ENCODE measurements at regions not wholly inside any gene's neighbourhood (a gene's known extent, or its start where the extent isn't known, plus 50 kb on each side); places are given as distances from the start of the nearest gene placed in this dataset.
"Not testable (repeated sequence)": the region's sequence is repeated elsewhere in the genome, so short reads cannot be mapped to it uniquely, and the experiment has no call there.

- no peaks in the 10 kb centered on the region for H3K79me2 ChIP-seq (ENCODE audit: control insufficient read depth, low read length)
- no peaks in the 10 kb centered on the region for H4K20me1 ChIP-seq (ENCODE audit: control insufficient read depth, insufficient read depth, low read depth, low read length)
- H3K27me3 ChIP-seq (ENCODE audit: control insufficient read depth, low read length), result no peaks in the 10 kb centered on the region
- H3K9me3 ChIP-seq (ENCODE audit: control insufficient read depth, insufficient read depth, low read length), result no peaks in the 10 kb centered on the region
- no peaks in the 10 kb centered on the region for H3K4me1 ChIP-seq (ENCODE audit: control insufficient read depth, low read length)
- H3K27ac ChIP-seq (ENCODE audit: low read depth, low read length), result no peak overlapping the region
- no peak overlapping the region for H3K4me3 ChIP-seq (ENCODE audit: low read length)
- H3F3A ChIP-seq (ENCODE audit: control insufficient read depth, insufficient read depth), result no peaks in the 10 kb centered on the region
- TF ChIP-seq CTCF (IDR thresholded peaks at IDR 0.05; ENCODE audit: low read depth, low read length, poor library complexity, severe bottlenecking) (no peak), EZH2phosphoT487 (IDR thresholded peaks at IDR 0.05; ENCODE audit: borderline replicate concordance, low read length) (no peak)
- no peaks in the 10 kb centered on the region for H3K36me3 ChIP-seq (ENCODE audit: control insufficient read depth, low read length)
- no peaks in the 10 kb centered on the region; the same call in 1 of the 2 replicates for H3K9me2 ChIP-seq (replicated peaks; ENCODE audit: control insufficient read depth, low read length)
- H3K4me2 ChIP-seq (ENCODE audit: low read length), result no peak overlapping the region
These were observed 251.7 kb upstream of the GNPDA2 start for GRCh38 chr4:44978020-44978419.

DNA sequence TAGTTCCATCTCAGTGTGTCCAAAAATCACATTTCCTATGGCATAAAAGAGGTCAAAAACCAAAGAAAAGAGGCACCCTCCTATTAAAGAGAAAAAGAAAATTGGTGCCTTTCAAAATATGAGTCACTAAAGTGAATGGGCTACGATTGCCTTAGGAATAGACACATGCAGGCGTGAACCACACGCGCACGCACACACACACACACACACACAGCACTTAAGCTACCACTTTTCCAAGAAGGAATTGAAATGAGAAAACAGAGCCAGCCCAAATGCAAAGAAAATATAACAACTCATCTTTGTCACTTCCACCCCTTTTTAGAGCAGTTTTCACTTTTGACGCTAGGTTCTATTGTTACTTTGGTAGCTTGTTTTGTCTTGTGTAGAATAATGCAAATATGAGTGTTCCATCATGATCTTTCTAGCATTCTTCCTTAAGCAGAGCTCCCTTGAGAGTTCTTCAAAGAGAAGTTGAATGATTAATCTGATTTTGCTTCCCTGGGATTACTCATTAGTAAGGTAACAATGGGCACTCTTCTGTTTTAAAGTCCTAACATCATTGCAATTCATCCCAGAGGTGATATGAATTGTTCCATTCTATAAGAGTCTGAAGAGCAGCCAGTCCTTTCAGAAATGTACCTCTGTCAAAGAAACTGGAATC is 239.2 kb upstream of the GNPDA2 start:
- Histone ChIP-seq H3K79me2 (ENCODE audit: control insufficient read depth, low read length) (no peaks in the 10 kb centered on the region), H3K27me3 (ENCODE audit: control insufficient read depth, low read length) (no peaks in the 10 kb centered on the region), H3K36me3 (ENCODE audit: control insufficient read depth, low read length) (no peaks in the 10 kb centered on the region), H3K9me3 (ENCODE audit: control insufficient read depth, insufficient read depth, low read length) (peaks cover 5% of the 10 kb centered on the region; the same call in 1 of the 2 replicates), H3F3A (ENCODE audit: control insufficient read depth, insufficient read depth) (no peaks in the 10 kb centered on the region), H3K4me1 (ENCODE audit: control insufficient read depth, low read length) (no peaks in the 10 kb centered on the region), H3K9me2 (replicated peaks; ENCODE audit: control insufficient read depth, low read length) (no peaks in the 10 kb centered on the region), H3K4me3 (ENCODE audit: low read length) (no peak overlapping the region), H3K27ac (ENCODE audit: low read depth, low read length) (no peak overlapping the region), H3K4me2 (ENCODE audit: low read length) (no peak overlapping the region), H4K20me1 (ENCODE audit: control insufficient read depth, insufficient read depth, low read depth, low read length) (no peaks in the 10 kb centered on the region)
- TF ChIP-seq EZH2phosphoT487 (IDR thresholded peaks at IDR 0.05; ENCODE audit: borderline replicate concordance, low read length) (no peak), CTCF (IDR thresholded peaks at IDR 0.05; ENCODE audit: low read depth, low read length, poor library complexity, severe bottlenecking) (no peak)

- not testable (repeated sequence) for H3K27ac ChIP-seq (ENCODE audit: low read depth, low read length); H3K79me2 ChIP-seq (ENCODE audit: control insufficient read depth, low read length); H4K20me1 ChIP-seq (ENCODE audit: control insufficient read depth, insufficient read depth, low read depth, low read length); H3F3A ChIP-seq (ENCODE audit: control insufficient read depth, insufficient read depth); H3K4me1 ChIP-seq (ENCODE audit: control insufficient read depth, low read length); H3K4me2 ChIP-seq (ENCODE audit: low read length); H3K27me3 ChIP-seq (ENCODE audit: control insufficient read depth, low read length); H3K4me3 ChIP-seq (ENCODE audit: low read length); H3K9me2 ChIP-seq (replicated peaks; ENCODE audit: control insufficient read depth, low read length); H3K36me3 ChIP-seq (ENCODE audit: control insufficient read depth, low read length); H3K9me3 ChIP-seq (ENCODE audit: control insufficient read depth, insufficient read depth, low read length)
These were observed 237.7 kb upstream of the GNPDA2 start for GRCh38 chr4:44964086-44964485.

DNA sequence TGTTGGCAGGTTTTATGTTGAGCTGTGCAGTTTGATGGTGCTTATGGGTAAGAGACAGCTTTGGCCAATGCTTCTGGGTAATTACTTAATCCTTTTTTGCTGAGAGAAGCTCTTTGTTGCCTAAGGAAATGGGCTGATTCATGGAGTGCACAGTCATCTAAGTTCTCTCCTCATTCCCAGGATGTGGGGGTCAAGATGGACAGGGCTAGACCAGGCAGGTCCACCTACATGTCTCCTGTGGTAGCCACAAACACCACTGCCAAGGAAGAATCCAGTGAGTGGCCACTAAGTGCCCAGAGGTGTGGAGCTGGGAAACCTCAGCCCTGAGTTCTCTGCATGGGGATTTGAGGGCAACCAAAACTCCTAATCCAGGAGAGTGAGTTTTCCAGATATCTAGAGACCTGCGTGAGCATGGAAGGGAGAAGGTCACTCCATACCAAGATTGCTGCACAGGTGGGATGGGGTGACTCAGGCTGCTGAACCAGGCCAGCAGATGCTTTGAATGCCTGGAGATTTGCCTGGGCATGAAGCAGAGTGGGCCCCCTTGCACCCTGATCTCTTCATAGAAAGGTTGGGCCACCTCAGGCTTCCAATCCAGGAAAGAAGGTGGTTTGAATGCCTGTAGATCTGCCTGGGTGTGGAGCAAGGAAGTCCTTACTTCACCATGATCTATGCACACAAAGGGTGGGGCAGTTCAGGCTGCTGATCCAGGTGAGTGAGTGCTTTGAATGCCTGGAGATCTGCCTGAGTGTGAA is 234.8 kb upstream of the GNPDA2 start:
- H3K4me3 ChIP-seq (ENCODE audit: low read length), result no peak overlapping the region
- no peaks in the 10 kb centered on the region for H3K79me2 ChIP-seq (ENCODE audit: control insufficient read depth, low read length)
- no peaks in the 10 kb centered on the region for H3K36me3 ChIP-seq (ENCODE audit: control insufficient read depth, low read length)
- H3K9me3 ChIP-seq (ENCODE audit: control insufficient read depth, insufficient read depth, low read length), result peaks cover 5% of the 10 kb centered on the region; the same call in 1 of the 2 replicates
- no peaks in the 10 kb centered on the region for H3K27me3 ChIP-seq (ENCODE audit: control insufficient read depth, low read length)
- no peaks in the 10 kb centered on the region for H3K9me2 ChIP-seq (replicated peaks; ENCODE audit: control insufficient read depth, low read length)
- H3F3A ChIP-seq (ENCODE audit: control insufficient read depth, insufficient read depth), result no peaks in the 10 kb centered on the region
- H3K27ac ChIP-seq (ENCODE audit: low read depth, low read length), result no peak overlapping the region
- no peaks in the 10 kb centered on the region for H3K4me1 ChIP-seq (ENCODE audit: control insufficient read depth, low read length)
- no peak overlapping the region for H3K4me2 ChIP-seq (ENCODE audit: low read length)
- no peaks in the 10 kb centered on the region for H4K20me1 ChIP-seq (ENCODE audit: control insufficient read depth, insufficient read depth, low read depth, low read length)
- TF ChIP-seq CTCF (IDR thresholded peaks at IDR 0.05; ENCODE audit: low read depth, low read length, poor library complexity, severe bottlenecking) (no peak), EZH2phosphoT487 (IDR thresholded peaks at IDR 0.05; ENCODE audit: borderline replicate concordance, low read length) (no peak)

Data from DOHH2 (cell line).